Neutrophil (primary cell): ENCODE measurements at regions not wholly inside any gene's neighbourhood (a gene's known extent, or its start where the extent isn't known, plus 50 kb on each side); places are given as distances from the start of the nearest gene placed in this dataset.
"Not testable (repeated sequence)": the region's sequence is repeated elsewhere in the genome, so short reads cannot be mapped to it uniquely, and the experiment has no call there.

Experiments used
- H3K27ac ChIP-seq: fragments of 200-600 bp; sonication (generic); 2 replicates; pipeline ENCODE4 v1.5.1; 2016; ENCODE audit warnings: mild to moderate bottlenecking, moderate library complexity
- H3K27me3 ChIP-seq: fragments of 200-600 bp; sonication (generic); 2 replicates; pipeline ENCODE4 v1.6.0; 2016; ENCODE audit warnings: mild to moderate bottlenecking
- H3K36me3 ChIP-seq: fragments of 200-600 bp; sonication (generic); 2 replicates; pipeline ENCODE4 v1.5.1; 2017
- H3K4me1 ChIP-seq, 2 experiments: fragments of 200-600 bp in 1 of 2; sonication (generic) in 1 of 2; 1 replicate in 1 of 2; 2 replicates in 1 of 2; pipeline versions ENCODE4 v1.5.1 to v1.6.1; 2013 to 2016; ENCODE audit warnings: low read depth in 1 of 2, low read length in 1 of 2, mild to moderate bottlenecking in 1 of 2, moderate library complexity in 1 of 2; ENCODE audit not compliant: control insufficient read depth in 1 of 2, insufficient read depth in 1 of 2
- H3K4me3 ChIP-seq, 2 experiments: fragments of 200-600 bp in 1 of 2; sonication (generic) in 1 of 2; 1 replicate in 1 of 2; 2 replicates in 1 of 2; pipeline ENCODE4 v1.5.1; 2013 to 2016; ENCODE audit warnings: low read depth in 1 of 2, low read length in 1 of 2, mild to moderate bottlenecking in 1 of 2, moderate library complexity in 1 of 2
- H3K9me3 ChIP-seq: fragments of 200-600 bp; sonication (generic); 2 replicates; pipeline ENCODE4 v1.5.1; 2016
- TF ChIP-seq, protein P1 (sequence below): fragments of 200-600 bp; sonication (generic); IDR thresholded peaks from 2 replicates; pipeline ENCODE4 v1.5.1; 2016; ENCODE audit warnings: antibody characterized with exemption

DNA sequence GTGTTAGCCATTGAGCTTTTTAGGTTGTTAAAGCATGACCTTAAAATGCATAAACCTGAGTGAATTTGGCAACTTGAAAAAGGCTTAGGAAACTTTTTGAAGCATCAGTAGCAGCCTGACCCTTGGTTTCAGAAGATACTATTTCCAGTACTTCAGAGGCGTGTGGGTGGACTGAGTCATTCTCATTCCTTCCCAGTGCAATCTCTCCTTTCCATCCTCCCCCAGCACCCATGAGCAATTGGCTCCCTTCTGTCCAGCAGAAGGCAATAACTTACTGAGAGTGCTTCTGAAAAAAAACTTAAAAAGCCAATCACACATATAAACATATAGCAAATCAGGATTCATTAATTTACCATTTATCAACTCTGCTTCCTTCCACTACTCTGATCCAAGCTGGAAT lies 299.3 kb upstream of the STXBP6 start:
- H3K9me3 ChIP-seq = no peaks in the 10 kb centered on the region
- H3K36me3 ChIP-seq = no peaks in the 10 kb centered on the region
- TF ChIP-seq, protein P1, sequence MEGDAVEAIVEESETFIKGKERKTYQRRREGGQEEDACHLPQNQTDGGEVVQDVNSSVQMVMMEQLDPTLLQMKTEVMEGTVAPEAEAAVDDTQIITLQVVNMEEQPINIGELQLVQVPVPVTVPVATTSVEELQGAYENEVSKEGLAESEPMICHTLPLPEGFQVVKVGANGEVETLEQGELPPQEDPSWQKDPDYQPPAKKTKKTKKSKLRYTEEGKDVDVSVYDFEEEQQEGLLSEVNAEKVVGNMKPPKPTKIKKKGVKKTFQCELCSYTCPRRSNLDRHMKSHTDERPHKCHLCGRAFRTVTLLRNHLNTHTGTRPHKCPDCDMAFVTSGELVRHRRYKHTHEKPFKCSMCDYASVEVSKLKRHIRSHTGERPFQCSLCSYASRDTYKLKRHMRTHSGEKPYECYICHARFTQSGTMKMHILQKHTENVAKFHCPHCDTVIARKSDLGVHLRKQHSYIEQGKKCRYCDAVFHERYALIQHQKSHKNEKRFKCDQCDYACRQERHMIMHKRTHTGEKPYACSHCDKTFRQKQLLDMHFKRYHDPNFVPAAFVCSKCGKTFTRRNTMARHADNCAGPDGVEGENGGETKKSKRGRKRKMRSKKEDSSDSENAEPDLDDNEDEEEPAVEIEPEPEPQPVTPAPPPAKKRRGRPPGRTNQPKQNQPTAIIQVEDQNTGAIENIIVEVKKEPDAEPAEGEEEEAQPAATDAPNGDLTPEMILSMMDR = no peak

GRCh38 chr14:25340882-25341281 lies 290.9 kb upstream of the STXBP6 start:
- Histone ChIP-seq H3K36me3 (no peaks in the 10 kb centered on the region), H3K4me1 (no peaks in the 10 kb centered on the region), H3K9me3 (no peaks in the 10 kb centered on the region), H3K27me3 (no peaks in the 10 kb centered on the region), H3K27ac (no peak overlapping the region), H3K4me3 (no peak overlapping the region)
- TF ChIP-seq, protein P1 = no peak

More for the DNA sequence above, 299.3 kb upstream of the STXBP6 start:
- no peak overlapping the region for H3K27ac ChIP-seq
- H3K27me3 ChIP-seq = no peaks in the 10 kb centered on the region
- no peaks in the 10 kb centered on the region for H3K4me1 ChIP-seq
- H3K4me3 ChIP-seq = no peak overlapping the region

DNA sequence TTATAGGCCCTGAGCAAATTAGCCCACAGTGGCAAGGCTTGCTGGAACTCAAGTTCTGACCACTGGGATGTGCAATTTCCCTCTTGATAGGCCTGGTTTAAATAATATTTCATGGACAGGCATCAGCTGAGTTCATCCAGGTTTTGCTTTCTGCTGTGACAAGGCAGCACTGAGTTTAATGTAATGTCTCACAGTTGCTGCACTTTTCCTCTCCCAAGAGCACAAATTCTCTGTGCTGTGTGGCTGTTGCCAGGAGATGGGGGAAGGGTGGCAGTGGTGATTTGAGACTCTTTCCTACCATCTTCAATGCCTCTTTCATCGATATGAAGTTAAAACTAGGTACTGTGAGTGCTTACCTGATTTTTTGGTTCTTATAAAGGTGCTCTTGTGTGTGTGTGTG lies 272.8 kb upstream of the STXBP6 start:
- H3K27me3 ChIP-seq = no peaks in the 10 kb centered on the region
- no peaks in the 10 kb centered on the region for H3K4me1 ChIP-seq
- H3K9me3 ChIP-seq = no peaks in the 10 kb centered on the region
- no peak overlapping the region for H3K27ac ChIP-seq
- H3K36me3 ChIP-seq = no peaks in the 10 kb centered on the region
- TF ChIP-seq, protein P1 = no peak
- H3K4me3 ChIP-seq = no peak overlapping the region

DNA sequence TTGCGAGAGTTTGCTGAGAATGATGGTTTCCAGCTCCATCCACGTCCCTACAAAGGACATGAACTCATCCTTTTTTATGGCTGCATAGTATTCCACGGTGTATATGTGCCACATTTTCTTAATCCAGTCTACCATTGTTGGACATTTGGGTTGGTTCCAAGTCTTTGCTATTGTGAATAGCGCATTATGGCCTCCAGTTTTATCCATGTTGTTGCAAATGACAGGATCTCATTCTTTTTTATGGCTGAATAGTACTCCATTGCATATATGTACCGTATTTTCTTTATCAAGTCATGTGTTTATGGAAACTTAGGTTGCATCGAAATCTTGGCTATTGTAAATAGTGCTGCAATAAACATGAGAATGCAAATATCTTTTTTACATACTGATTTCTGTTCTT lies 266.1 kb upstream of the STXBP6 start:
- H3K4me1 ChIP-seq, H3K4me3 ChIP-seq, H3K36me3 ChIP-seq, H3K27me3 ChIP-seq, H3K9me3 ChIP-seq, H3K27ac ChIP-seq: not testable (repeated sequence)

DNA sequence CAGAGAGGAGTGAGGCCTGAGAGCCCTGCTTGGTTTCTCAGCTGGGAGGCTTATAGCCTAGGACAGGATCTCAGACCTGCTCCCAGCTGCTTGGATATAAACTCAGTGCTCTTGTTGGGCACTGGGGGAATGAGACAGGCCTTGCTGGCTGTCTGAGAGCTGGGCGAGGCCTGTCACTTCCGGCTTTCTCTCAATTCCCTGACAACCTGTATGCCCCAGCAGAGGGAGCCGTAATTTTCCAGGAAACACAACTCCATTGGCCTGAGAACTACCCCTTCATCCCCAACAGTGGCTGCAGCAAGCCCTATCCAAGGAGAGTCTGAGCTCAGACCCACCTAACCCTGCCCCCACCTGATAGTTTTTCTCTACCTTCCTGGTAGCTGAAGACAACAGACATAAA lies 258.3 kb upstream of the STXBP6 start:
- Histone ChIP-seq H3K36me3 (no peaks in the 10 kb centered on the region), H3K4me1 (no peaks in the 10 kb centered on the region), H3K27ac (no peak overlapping the region), H3K4me3 (no peak overlapping the region), H3K27me3 (no peaks in the 10 kb centered on the region), H3K9me3 (no peaks in the 10 kb centered on the region)
- TF ChIP-seq, protein P1 = no peak

DNA sequence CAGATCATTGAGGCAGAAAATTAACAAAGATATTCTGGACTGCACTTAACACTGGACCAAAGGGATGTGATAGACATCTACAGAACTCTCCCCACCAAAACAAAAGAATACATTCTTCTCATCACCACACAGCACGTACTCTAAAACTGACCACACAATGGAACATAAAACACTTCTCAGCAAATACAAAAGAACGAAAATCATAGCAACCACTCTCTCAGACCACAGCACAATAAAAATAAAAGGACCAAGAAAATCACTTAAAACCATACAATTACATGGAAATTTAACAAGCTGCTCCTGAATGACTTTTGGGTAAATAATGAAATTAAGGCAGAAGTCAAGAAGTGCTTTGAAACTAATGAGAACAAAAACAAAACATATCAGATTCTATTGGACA lies 254.0 kb upstream of the STXBP6 start:
- Histone ChIP-seq H3K4me3 (no peak overlapping the region), H3K9me3 (no peaks in the 10 kb centered on the region), H3K27me3 (no peaks in the 10 kb centered on the region), H3K4me1 (no peaks in the 10 kb centered on the region), H3K36me3 (no peaks in the 10 kb centered on the region), H3K27ac (no peak overlapping the region)
- TF ChIP-seq, protein P1 = no peak
